ENCODE measurements at regions not wholly inside any gene's neighbourhood (a gene's known extent, or its start where the extent isn't known, plus 50 kb on each side); places are given as distances from the start of the nearest gene placed in this dataset.

DNA sequence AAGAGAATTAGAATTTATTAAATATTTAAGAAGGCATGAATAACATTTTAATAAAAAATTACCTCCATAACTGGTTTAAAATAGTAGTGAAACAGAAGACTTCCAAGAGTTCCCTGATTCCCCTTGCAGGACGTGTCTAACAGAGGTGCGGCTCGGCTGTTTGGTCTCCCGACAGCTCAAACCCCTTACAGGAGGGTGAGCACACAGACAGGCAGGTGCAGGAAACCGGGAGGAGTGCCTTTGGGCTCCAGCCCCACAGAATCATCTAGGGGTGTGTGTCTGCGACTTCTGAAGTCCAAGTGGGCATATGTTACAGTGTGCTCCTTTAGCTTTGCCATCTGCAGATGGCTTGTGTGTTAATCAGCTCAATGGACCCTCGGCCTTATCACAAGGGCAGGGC lies 88.1 kb upstream of the CCSER1 start:
- no peaks in the 10 kb centered on the region for H3K4me1 Mint-ChIP-seq (ENCODE audit: insufficient read depth, unreplicated experiment)
- H3K36me3 Mint-ChIP-seq (ENCODE audit: insufficient read depth, unreplicated experiment), result no peaks in the 10 kb centered on the region
- H3K27me3 Mint-ChIP-seq (ENCODE audit: insufficient read depth, unreplicated experiment), result no peaks in the 10 kb centered on the region
- CTCF ChIA-PET, result no interaction called here
- no peak for DNase-seq (ENCODE audit: unreplicated experiment)
- BruUV-seq (replicated peaks), result no TSS peak
- POLR2A ChIA-PET, result no interaction called here
- H3K9me3 Mint-ChIP-seq (ENCODE audit: unreplicated experiment), result no peaks in the 10 kb centered on the region
- no peak overlapping the region for H3K4me3 Mint-ChIP-seq (ENCODE audit: unreplicated experiment)
- no peak overlapping the region for H3K27ac Mint-ChIP-seq (ENCODE audit: low read depth, unreplicated experiment)
- intact Hi-C loops (cut with micrococcal nuclease), result no loop called here
- TF ChIP-seq, protein P1, sequence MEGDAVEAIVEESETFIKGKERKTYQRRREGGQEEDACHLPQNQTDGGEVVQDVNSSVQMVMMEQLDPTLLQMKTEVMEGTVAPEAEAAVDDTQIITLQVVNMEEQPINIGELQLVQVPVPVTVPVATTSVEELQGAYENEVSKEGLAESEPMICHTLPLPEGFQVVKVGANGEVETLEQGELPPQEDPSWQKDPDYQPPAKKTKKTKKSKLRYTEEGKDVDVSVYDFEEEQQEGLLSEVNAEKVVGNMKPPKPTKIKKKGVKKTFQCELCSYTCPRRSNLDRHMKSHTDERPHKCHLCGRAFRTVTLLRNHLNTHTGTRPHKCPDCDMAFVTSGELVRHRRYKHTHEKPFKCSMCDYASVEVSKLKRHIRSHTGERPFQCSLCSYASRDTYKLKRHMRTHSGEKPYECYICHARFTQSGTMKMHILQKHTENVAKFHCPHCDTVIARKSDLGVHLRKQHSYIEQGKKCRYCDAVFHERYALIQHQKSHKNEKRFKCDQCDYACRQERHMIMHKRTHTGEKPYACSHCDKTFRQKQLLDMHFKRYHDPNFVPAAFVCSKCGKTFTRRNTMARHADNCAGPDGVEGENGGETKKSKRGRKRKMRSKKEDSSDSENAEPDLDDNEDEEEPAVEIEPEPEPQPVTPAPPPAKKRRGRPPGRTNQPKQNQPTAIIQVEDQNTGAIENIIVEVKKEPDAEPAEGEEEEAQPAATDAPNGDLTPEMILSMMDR (IDR thresholded peaks at IDR 0.05; ENCODE audit: unreplicated experiment), result no peak

DNA sequence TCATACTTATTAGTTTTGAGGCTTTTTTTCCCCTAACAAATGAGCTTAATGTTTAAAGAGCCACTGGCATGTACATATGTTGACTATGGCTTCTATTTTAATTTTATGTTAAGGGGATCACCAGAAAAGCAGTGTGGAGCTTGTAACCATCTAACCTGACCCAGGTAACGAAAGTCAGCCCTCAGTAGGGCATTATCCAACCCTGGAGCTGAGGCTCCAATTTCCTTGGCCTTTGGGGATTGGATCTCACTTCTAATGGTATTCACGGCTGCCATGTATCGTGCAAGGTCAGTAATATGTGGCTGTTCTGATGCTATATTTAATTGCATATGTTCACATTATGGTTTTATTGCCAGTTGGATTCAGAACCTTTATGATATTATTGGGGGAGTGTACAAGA lies 75.2 kb upstream of the CCSER1 start:
- TF ChIP-seq, protein P1 (IDR thresholded peaks at IDR 0.05; ENCODE audit: unreplicated experiment), result no peak
- no peak overlapping the region for H3K27ac Mint-ChIP-seq (ENCODE audit: low read depth, unreplicated experiment)
- no peak overlapping the region for H3K4me3 Mint-ChIP-seq (ENCODE audit: unreplicated experiment)
- no peaks in the 10 kb centered on the region for H3K9me3 Mint-ChIP-seq (ENCODE audit: unreplicated experiment)
- no peaks in the 10 kb centered on the region for H3K36me3 Mint-ChIP-seq (ENCODE audit: insufficient read depth, unreplicated experiment)
- ChIA-PET CTCF (no interaction called here), POLR2A (no interaction called here)
- no TSS peak for BruUV-seq (replicated peaks)
- no peak for DNase-seq (ENCODE audit: unreplicated experiment)
- H3K27me3 Mint-ChIP-seq (ENCODE audit: insufficient read depth, unreplicated experiment), result no peaks in the 10 kb centered on the region
- no peaks in the 10 kb centered on the region for H3K4me1 Mint-ChIP-seq (ENCODE audit: insufficient read depth, unreplicated experiment)
- intact Hi-C loops (cut with micrococcal nuclease), result no loop called here

DNA sequence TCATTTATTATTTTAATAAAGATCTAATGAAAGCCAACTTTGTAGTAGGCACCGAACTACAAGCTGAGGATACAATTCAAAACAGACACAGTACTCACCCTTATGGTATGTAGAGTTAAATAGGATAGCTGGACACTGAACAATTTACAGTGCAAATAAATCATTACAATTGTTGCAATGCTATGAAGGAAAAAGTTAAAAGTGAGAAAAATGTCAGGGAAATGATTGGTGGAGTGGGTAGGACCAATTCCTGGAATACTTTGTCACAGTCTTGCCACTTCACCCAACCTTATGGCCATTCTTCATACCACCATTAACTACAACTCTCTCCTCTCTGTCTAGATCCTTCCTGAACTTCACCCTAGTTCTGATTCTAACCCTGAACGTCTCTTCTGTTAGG lies 70.1 kb upstream of the CCSER1 start:
- TF ChIP-seq, protein P1 (IDR thresholded peaks at IDR 0.05; ENCODE audit: unreplicated experiment), result no peak
- Mint-ChIP-seq H3K27ac (ENCODE audit: low read depth, unreplicated experiment) (no peak overlapping the region), H3K4me1 (ENCODE audit: insufficient read depth, unreplicated experiment) (no peaks in the 10 kb centered on the region), H3K9me3 (ENCODE audit: unreplicated experiment) (no peaks in the 10 kb centered on the region), H3K27me3 (ENCODE audit: insufficient read depth, unreplicated experiment) (no peaks in the 10 kb centered on the region), H3K4me3 (ENCODE audit: unreplicated experiment) (no peak overlapping the region), H3K36me3 (ENCODE audit: insufficient read depth, unreplicated experiment) (no peaks in the 10 kb centered on the region)
- no TSS peak for BruUV-seq (replicated peaks)
- CTCF ChIA-PET, result no interaction called here
- POLR2A ChIA-PET, result no interaction called here
- DNase-seq (ENCODE audit: unreplicated experiment), result no peak
- intact Hi-C loops (cut with micrococcal nuclease), result no loop called here

DNA sequence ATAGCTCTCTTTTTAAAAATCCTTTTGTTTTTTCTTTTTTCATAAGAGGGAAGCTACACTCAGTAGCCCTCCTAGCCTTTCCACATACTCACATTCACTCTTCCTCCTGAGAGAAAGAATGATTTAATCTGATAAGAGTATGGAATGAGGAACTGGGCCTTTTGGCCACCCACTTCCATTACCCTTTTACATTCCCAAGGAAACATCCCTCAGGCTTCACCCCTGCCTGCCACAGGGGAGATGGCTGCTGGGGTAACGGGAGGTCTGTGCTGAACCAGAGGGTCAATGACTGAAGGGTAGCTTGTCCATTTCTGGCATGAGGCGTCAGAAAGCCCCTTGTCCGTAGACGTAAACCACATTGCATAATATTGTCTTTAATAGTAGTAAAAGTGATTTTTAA lies 67.2 kb upstream of the CCSER1 start:
- Mint-ChIP-seq H3K4me1 (ENCODE audit: insufficient read depth, unreplicated experiment) (no peaks in the 10 kb centered on the region), H3K9me3 (ENCODE audit: unreplicated experiment) (no peaks in the 10 kb centered on the region), H3K36me3 (ENCODE audit: insufficient read depth, unreplicated experiment) (no peaks in the 10 kb centered on the region), H3K27ac (ENCODE audit: low read depth, unreplicated experiment) (no peak overlapping the region), H3K27me3 (ENCODE audit: insufficient read depth, unreplicated experiment) (no peaks in the 10 kb centered on the region), H3K4me3 (ENCODE audit: unreplicated experiment) (no peak overlapping the region)
- CTCF ChIA-PET, result no interaction called here
- intact Hi-C loops (cut with micrococcal nuclease), result no loop called here
- BruUV-seq (replicated peaks), result no TSS peak
- POLR2A ChIA-PET, result no interaction called here
- TF ChIP-seq, protein P1 (IDR thresholded peaks at IDR 0.05; ENCODE audit: unreplicated experiment), result no peak
- DNase-seq (ENCODE audit: unreplicated experiment), result no peak

Data from MCF 10A (cell line).